Dermis microvascular lymphatic vessel endothelial cell (primary cell): ENCODE measurements at regions not wholly inside any gene's neighbourhood (a gene's known extent, or its start where the extent isn't known, plus 50 kb on each side); places are given as distances from the start of the nearest gene placed in this dataset.
"Not testable (repeated sequence)": the region's sequence is repeated elsewhere in the genome, so short reads cannot be mapped to it uniquely, and the experiment has no call there.

Experiments used
- DNase-seq, 2 donors: peaks; one replicate each; pipeline versions ENCODE4 v3.0.0 to v3.0.0-alpha.2; 2010; ENCODE audit warnings: low read depth in 2 of 2

- DNase-seq = no peak
Measured at GRCh38 chr5:36523926-36524325, 82.5 kb upstream of the SLC1A3 start.

DNA sequence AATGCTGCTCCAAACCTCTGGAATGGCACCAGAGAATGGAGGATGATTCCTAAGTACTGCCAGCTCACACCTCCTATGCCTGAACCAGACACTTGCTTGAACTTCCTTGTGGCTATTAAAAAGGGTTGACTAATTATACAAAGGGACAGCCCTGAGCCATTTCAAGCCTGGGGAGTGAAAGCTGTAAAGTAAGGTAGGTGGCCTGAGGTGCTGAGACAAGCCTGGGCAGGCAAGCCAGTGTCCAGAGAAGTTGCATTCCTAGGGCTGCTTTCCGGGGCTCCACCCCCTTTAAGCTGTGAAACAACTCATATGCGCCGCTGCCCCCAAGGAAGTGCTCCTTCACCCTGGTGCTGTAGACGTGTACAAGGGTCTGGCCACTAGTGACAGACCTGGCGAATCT is 79.9 kb upstream of the SLC1A3 start:
- no peak for DNase-seq

DNA sequence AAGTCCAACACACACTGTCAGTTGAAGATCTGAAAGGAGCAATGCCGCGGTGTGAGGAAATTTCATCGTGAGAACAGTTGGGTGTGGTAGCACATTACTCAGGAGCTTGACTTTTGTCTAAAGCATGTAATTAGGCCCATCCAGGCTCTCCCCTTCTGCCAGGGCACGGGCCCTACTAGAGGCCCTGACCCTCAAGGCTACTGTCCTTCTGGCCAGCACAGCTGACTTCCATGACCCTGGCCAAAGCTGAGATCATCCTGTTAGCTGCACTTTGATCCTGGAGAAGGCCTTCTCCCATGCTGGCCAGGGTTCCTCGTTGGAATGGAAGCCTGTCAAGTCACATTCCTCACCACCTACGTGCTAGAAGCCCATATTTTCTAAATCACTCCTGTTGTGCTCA is 77.8 kb upstream of the SLC1A3 start:
- DNase-seq = no peak

- no peak for DNase-seq
Measured at GRCh38 chr5:36529142-36529541, 77.3 kb upstream of the SLC1A3 start.

DNA sequence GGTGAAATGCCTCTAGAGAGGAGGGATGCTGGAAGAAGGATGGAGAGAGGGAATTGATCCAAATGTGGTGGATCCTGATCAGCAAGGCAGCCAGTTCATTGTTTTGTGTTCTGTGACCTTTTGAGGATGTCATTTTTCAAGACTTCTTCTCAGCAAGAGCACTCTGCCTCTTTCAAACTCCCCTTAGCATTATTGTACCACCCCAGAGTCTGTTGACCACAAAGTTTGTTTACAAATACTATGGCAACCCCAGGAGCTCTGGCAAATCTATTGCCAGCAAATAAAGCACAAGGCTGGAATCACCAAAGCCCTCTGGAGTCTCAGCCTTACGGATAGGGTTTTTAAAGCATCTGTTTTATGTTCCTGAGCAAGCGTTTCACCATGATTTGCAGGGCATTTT is 76.2 kb upstream of the SLC1A3 start:
- DNase-seq = no peak

DNA sequence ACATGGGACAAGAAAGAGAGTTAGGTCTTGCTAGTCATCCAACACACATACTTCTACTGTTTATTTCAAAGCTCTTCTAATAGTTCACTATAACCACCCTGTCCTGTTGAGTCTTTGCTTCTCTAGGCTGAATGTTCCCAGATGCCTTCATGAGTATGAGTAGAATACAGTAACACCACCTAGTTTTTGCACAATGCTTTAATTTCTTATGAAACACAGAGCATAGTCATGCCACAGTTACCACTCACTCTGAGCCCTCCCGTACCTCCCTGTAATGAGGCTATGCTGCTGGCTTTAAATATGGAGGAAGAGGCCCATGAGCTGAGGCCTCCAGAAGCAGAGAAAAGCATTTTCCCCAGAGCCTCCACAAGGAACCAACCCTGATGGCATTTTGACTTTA is 75.0 kb upstream of the SLC1A3 start:
- DNase-seq = no peak

GRCh38 chr5:36535378-36535777 is 71.0 kb upstream of the SLC1A3 start:
- no peak for DNase-seq

- DNase-seq = no peak
Measured at GRCh38 chr5:36535859-36536615, 70.4 kb upstream of the SLC1A3 start.

- DNase-seq = no peak
Measured at GRCh38 chr5:36536616-36537005, 69.8 kb upstream of the SLC1A3 start.

DNA sequence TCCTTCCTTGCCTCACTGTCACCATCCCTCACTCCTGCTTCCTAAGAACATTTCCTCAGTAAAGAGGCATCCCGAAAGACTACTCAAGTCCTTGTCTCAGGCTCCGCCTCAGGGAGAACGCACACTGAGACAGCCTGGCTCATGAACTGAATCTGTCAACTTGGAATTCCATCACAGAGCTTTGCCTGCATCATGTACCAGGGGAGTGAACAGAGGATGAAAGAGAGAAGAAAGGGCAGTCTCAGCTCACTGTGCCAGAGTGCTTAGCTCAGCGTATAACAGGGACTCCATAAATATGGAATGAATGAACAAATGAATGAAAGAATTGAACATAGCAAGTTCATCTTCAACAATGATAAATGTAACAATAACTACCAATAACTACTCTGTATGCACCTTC is 68.7 kb upstream of the SLC1A3 start:
- DNase-seq = no peak

DNA sequence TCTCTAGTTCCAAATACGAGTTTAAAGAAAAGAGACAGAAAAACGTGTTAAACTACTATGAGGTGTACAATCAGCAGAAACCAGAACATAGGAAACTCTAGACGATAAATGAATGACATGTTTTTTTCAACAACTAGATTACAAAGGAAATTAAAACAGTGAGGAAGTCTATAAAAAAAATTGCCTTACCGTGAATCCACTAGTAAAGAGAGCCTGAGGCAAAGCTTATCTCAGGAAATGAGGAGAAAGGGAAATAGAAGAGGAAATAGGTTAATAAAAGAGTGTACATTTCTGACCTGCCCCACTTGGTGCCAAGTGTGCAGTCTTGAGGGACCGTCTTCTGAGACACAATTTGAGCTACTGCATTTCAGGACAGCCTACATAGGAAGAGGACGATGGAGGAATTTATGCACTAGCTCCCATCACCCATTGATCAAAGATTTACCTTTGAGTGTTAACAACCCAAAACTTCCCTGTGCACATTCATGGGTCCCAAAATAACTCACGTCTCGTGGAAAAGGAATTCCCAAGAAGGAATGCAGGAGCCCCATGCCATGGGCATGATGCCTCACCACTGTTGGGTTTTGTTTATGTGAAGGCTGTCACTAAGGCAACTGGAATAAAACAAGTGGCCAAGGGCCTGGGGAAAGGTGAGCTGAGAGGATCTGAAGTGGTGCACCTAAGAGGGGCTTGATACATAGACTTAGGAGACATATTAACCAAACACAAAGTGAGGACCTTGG is 53.6 kb upstream of the SLC1A3 start:
- DNase-seq = no peak

- DNase-seq = not testable (repeated sequence)
Measured at GRCh38 chr5:36555035-36555434, 51.4 kb upstream of the SLC1A3 start.
